Testis (tissue), 2 donors: ENCODE measurements at regions not wholly inside any gene's neighbourhood (a gene's known extent, or its start where the extent isn't known, plus 50 kb on each side); places are given as distances from the start of the nearest gene placed in this dataset.

ENCODE experiments used
- CTCF ChIP-seq, 3 experiments: fragments of 450-650 bp in 2 of 3; fragments of 200-600 bp in 1 of 3; sonication (generic) in 1 of 3; IDR thresholded peaks; one replicate each; pipeline ENCODE4 v1.5.1; 2016 to 2019; ENCODE audit warnings: antibody characterized with exemption in 3 of 3, mild to moderate bottlenecking in 2 of 3, moderate library complexity in 1 of 3
- POLR2A ChIP-seq: fragments of 450-650 bp; IDR thresholded peaks from one replicate; pipeline ENCODE4 v1.6.1; 2017; ENCODE audit warnings: antibody characterized with exemption, mild to moderate bottlenecking, moderate library complexity

- TF ChIP-seq POLR2A (no peak), CTCF (IDR thresholded peaks at IDR 0.05) (no peak)
Measured at GRCh38 chr2:172275239-172275638, 152.1 kb upstream of the ITGA6 start.
